Cardiac muscle cell (in vitro differentiated cells and primary cell): ENCODE measurements at regions not wholly inside any gene's neighbourhood (a gene's known extent, or its start where the extent isn't known, plus 50 kb on each side); places are given as distances from the start of the nearest gene placed in this dataset.

Experiments used
- DNase-seq, 2 donors: peaks; one replicate each; pipeline versions ENCODE4 v3.0.0 to v3.0.0-alpha.2; 2010 to 2017; ENCODE audit warnings: low read depth in 1 of 2, low spot score in 1 of 2
- H3K27ac ChIP-seq: fragments of 200-600 bp; sonication (generic); 2 replicates; pipeline ENCODE4 v1.5.1; 2016
- H3K27me3 ChIP-seq: fragments of 200-600 bp; sonication (generic); 2 replicates; pipeline ENCODE4 v1.6.0; 2016; ENCODE audit warnings: control low read depth
- H3K36me3 ChIP-seq: fragments of 200-600 bp; sonication (generic); 2 replicates; pipeline ENCODE4 v1.5.1; 2016; ENCODE audit warnings: control low read depth
- H3K4me1 ChIP-seq: fragments of 200-600 bp; sonication (generic); 2 replicates; pipeline ENCODE4 v1.8.1; 2017; ENCODE audit warnings: low read depth, mild to moderate bottlenecking, mixed run types
- H3K4me3 ChIP-seq: fragments of 200-600 bp; sonication (generic); 2 replicates; pipeline ENCODE4 v1.5.1; 2016; ENCODE audit warnings: mild to moderate bottlenecking
- H3K9me3 ChIP-seq: fragments of 200-600 bp; sonication (generic); 2 replicates; pipeline ENCODE4 v1.5.1; 2017; ENCODE audit warnings: low read depth, mild to moderate bottlenecking, control low read depth
- CTCF ChIP-seq: IDR thresholded peaks from 2 replicates; pipeline ENCODE4 v1.5.1; 2012; ENCODE audit warnings: low read depth, mild to moderate bottlenecking, low read length

GRCh38 chr13:50078231-50078894 lies 63.1 kb downstream of the KCNRG start:
- Histone ChIP-seq H3K4me1 (no peaks in the 10 kb centered on the region), H3K36me3 (no peaks in the 10 kb centered on the region), H3K27me3 (no peaks in the 10 kb centered on the region), H3K4me3 (no peak overlapping the region), H3K9me3 (no peaks in the 10 kb centered on the region), H3K27ac (no peak overlapping the region)
- no peak for TF ChIP-seq CTCF
- DNase-seq = no peak

GRCh38 chr13:50078895-50079654 lies 63.8 kb downstream of the KCNRG start:
- H3K36me3 ChIP-seq = no peaks in the 10 kb centered on the region
- no peak for DNase-seq
- H3K4me3 ChIP-seq = peak overlapping the region; percentile 76
- no peaks in the 10 kb centered on the region for H3K9me3 ChIP-seq
- no peaks in the 10 kb centered on the region for H3K4me1 ChIP-seq
- no peak for TF ChIP-seq CTCF
- H3K27me3 ChIP-seq = no peaks in the 10 kb centered on the region
- no peak overlapping the region for H3K27ac ChIP-seq

- no peaks in the 10 kb centered on the region for H3K27me3 ChIP-seq
- H3K4me3 ChIP-seq = peak overlapping the region; percentile 76
- no peaks in the 10 kb centered on the region for H3K36me3 ChIP-seq
- no peaks in the 10 kb centered on the region for H3K9me3 ChIP-seq
- no peak for DNase-seq
- H3K4me1 ChIP-seq = peaks cover under 1% of the 10 kb centered on the region
- no peak for TF ChIP-seq CTCF
- no peak overlapping the region for H3K27ac ChIP-seq
Observed at GRCh38 chr13:50079655-50080202, 64.5 kb downstream of the KCNRG start.

- Histone ChIP-seq H3K27ac (no peak overlapping the region), H3K4me1 (peaks cover 3% of the 10 kb centered on the region), H3K36me3 (no peaks in the 10 kb centered on the region), H3K27me3 (no peaks in the 10 kb centered on the region), H3K4me3 (peak overlapping the region; percentile 76), H3K9me3 (no peaks in the 10 kb centered on the region)
- no peak for TF ChIP-seq CTCF
- peak; percentile 36 to 63 for DNase-seq
Observed at GRCh38 chr13:50080203-50080910, 65.1 kb downstream of the KCNRG start.

GRCh38 chr13:50080911-50081678 lies 65.9 kb downstream of the KCNRG start:
- peak overlapping the region; percentile 69 for H3K27ac ChIP-seq
- peaks cover 3% of the 10 kb centered on the region for H3K4me1 ChIP-seq
- DNase-seq = peak; percentile 54 to 76
- peak overlapping the region; percentile 76 for H3K4me3 ChIP-seq
- no peak for TF ChIP-seq CTCF
- no peaks in the 10 kb centered on the region for H3K36me3 ChIP-seq
- H3K27me3 ChIP-seq = no peaks in the 10 kb centered on the region
- H3K9me3 ChIP-seq = no peaks in the 10 kb centered on the region
